Osteoblast (primary cell): ENCODE measurements at regions not wholly inside any gene's neighbourhood (a gene's known extent, or its start where the extent isn't known, plus 50 kb on each side); places are given as distances from the start of the nearest gene placed in this dataset.
A peak's percentile ranks its signal among the peaks of the same experiment; 100 is the strongest.

Experiments used
- DNase-seq: peaks from one replicate; pipeline ENCODE4 v3.0.0; 2011; ENCODE audit warnings: low spot score, mixed read lengths; ENCODE audit not compliant: insufficient read length; ENCODE audit errors: missing footprints
- H2AFZ ChIP-seq: 2 replicates; pipeline ENCODE4 v1.6.0; 2011; ENCODE audit warnings: mild to moderate bottlenecking, low read length
- H3K27ac ChIP-seq: 2 replicates; pipeline ENCODE4 v1.5.1; 2011; ENCODE audit warnings: mild to moderate bottlenecking, low read depth, low read length, moderate library complexity
- H3K27me3 ChIP-seq: 2 replicates; pipeline ENCODE4 v1.6.0; 2012; ENCODE audit warnings: mild to moderate bottlenecking, control low read depth, inconsistent platforms, low read length, moderate library complexity; ENCODE audit not compliant: insufficient read depth
- H3K36me3 ChIP-seq: 2 replicates; pipeline ENCODE4 v1.5.1; 2011; ENCODE audit warnings: mild to moderate bottlenecking, low read length, control low read depth, moderate library complexity; ENCODE audit not compliant: insufficient read depth
- H3K4me1 ChIP-seq: 2 replicates; pipeline ENCODE4 v1.5.1; 2011; ENCODE audit warnings: mild to moderate bottlenecking, low read length, control low read depth, moderate library complexity; ENCODE audit not compliant: insufficient read depth
- H3K4me2 ChIP-seq: 2 replicates; pipeline ENCODE4 v1.6.0; 2011; ENCODE audit warnings: mild to moderate bottlenecking, low read length; ENCODE audit not compliant: insufficient read depth
- H3K4me3 ChIP-seq: fragments of 200-600 bp; sonication (generic); 3 replicates; pipeline ENCODE4 v1.5.1; 2012; ENCODE audit warnings: mild to moderate bottlenecking, low read length, inconsistent platforms; ENCODE audit not compliant: insufficient read depth
- H3K79me2 ChIP-seq: 2 replicates; pipeline ENCODE4 v1.6.0; 2012; ENCODE audit warnings: mild to moderate bottlenecking, low read length, control low read depth, inconsistent platforms; ENCODE audit not compliant: insufficient read depth
- H3K9me3 ChIP-seq: 2 replicates; pipeline ENCODE4 v1.5.1; 2011; ENCODE audit warnings: low read depth, low read length, control low read depth
- H4K20me1 ChIP-seq: 2 replicates; pipeline ENCODE4 v1.6.0; 2012; ENCODE audit warnings: mild to moderate bottlenecking, low read length, control low read depth; ENCODE audit not compliant: insufficient read depth
- CTCF ChIP-seq: IDR thresholded peaks from 2 replicates; pipeline ENCODE4 v1.5.1; 2011; ENCODE audit warnings: mild to moderate bottlenecking, low read depth, low read length, moderate library complexity; ENCODE audit errors: extremely low read depth

GRCh38 chr7:31440511-31440910, 73.4 kb upstream of the ITPRID1 start:
- no peak for TF ChIP-seq CTCF
- Histone ChIP-seq H3K79me2 (no peaks in the 10 kb centered on the region), H3K36me3 (no peaks in the 10 kb centered on the region), H3K4me1 (no peaks in the 10 kb centered on the region), H3K27me3 (no peaks in the 10 kb centered on the region), H3K9me3 (no peaks in the 10 kb centered on the region), H3K27ac (no peak overlapping the region), H3K4me2 (no peak overlapping the region), H2AFZ (no peak overlapping the region), H3K4me3 (no peak overlapping the region), H4K20me1 (no peaks in the 10 kb centered on the region)
- DNase-seq: no peak

- Histone ChIP-seq H3K79me2 (no peaks in the 10 kb centered on the region), H3K36me3 (no peaks in the 10 kb centered on the region), H2AFZ (no peak overlapping the region), H3K4me1 (no peaks in the 10 kb centered on the region), H3K27ac (no peak overlapping the region), H3K27me3 (no peaks in the 10 kb centered on the region), H4K20me1 (no peaks in the 10 kb centered on the region), H3K9me3 (no peaks in the 10 kb centered on the region), H3K4me3 (no peak overlapping the region), H3K4me2 (no peak overlapping the region)
- no peak for DNase-seq
- TF ChIP-seq CTCF: no peak
Measured at GRCh38 chr7:31442626-31443025, 71.3 kb upstream of the ITPRID1 start.

DNA sequence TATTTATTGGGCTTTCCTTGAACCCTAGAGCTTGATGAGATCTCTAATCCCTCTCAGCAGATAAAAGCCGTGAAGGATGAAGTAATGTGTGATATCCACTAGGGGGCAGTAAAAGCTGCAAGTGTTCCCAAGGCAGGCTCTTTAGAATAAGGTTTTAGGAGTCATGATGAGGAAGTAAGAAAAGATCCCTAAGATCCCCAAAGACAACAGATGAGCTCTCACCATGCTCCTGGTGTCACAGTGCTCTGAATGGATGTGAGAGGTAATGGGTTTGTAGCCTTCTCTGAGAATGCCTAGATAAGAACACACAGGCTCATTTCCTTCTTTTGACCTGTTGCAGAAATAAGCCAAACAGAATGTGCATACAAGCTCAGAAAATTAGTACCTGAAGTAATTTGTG, 70.4 kb upstream of the ITPRID1 start:
- DNase-seq: no peak
- H3K9me3 ChIP-seq: no peaks in the 10 kb centered on the region
- no peak overlapping the region for H3K27ac ChIP-seq
- H4K20me1 ChIP-seq: no peaks in the 10 kb centered on the region
- no peak overlapping the region for H3K4me2 ChIP-seq
- H2AFZ ChIP-seq: no peak overlapping the region
- H3K4me1 ChIP-seq: no peaks in the 10 kb centered on the region
- TF ChIP-seq CTCF: peak; percentile 79
- no peaks in the 10 kb centered on the region for H3K36me3 ChIP-seq
- no peaks in the 10 kb centered on the region for H3K27me3 ChIP-seq
- no peaks in the 10 kb centered on the region for H3K79me2 ChIP-seq
- no peak overlapping the region for H3K4me3 ChIP-seq

GRCh38 chr7:31444196-31444595, 69.7 kb upstream of the ITPRID1 start:
- Histone ChIP-seq H3K4me2 (no peak overlapping the region), H3K79me2 (no peaks in the 10 kb centered on the region), H2AFZ (no peak overlapping the region), H3K9me3 (no peaks in the 10 kb centered on the region), H3K4me1 (no peaks in the 10 kb centered on the region), H3K27ac (no peak overlapping the region), H3K27me3 (no peaks in the 10 kb centered on the region), H4K20me1 (no peaks in the 10 kb centered on the region), H3K4me3 (no peak overlapping the region), H3K36me3 (no peaks in the 10 kb centered on the region)
- no peak for TF ChIP-seq CTCF
- no peak for DNase-seq
